HEK293 (cell line): ENCODE measurements at regions not wholly inside any gene's neighbourhood (a gene's known extent, or its start where the extent isn't known, plus 50 kb on each side); places are given as distances from the start of the nearest gene placed in this dataset.

Experiments used
- CTCF ChIA-PET: fragments of 350-600 bp; formaldehyde crosslinking; extraction: SDS; loops from one replicate; lab custom pipeline; 2021; ENCODE audit warnings: antibody characterized with exemption; lab: Yijun Ruan, JAX
- POLR2A ChIA-PET: fragments of 300-600 bp; formaldehyde crosslinking; extraction: SDS; loops from one replicate; lab custom pipeline; 2020; ENCODE audit warnings: antibody characterized with exemption, inconsistent platforms; lab: Yijun Ruan, JAX
- H3K27ac ChIP-seq: fragments of 200-500 bp; sonication (Bioruptor generic); 2 replicates; pipeline ENCODE4 v1.5.1; 2014; ENCODE audit warnings: low read depth, low read length, control low read depth, inconsistent platforms; ENCODE audit errors: extremely low read depth
- H3K36me3 ChIP-seq, 2 experiments: fragments of 200-500 bp in 1 of 2; sonication (Bioruptor generic) in 1 of 2; 1 replicate in 1 of 2; 2 replicates in 1 of 2; pipeline ENCODE4 v1.5.1; 2014 to 2017; ENCODE audit warnings: inconsistent platforms in 2 of 2, low read length in 2 of 2; ENCODE audit not compliant: control insufficient read depth in 2 of 2, insufficient read depth in 1 of 2
- H3K4me1 ChIP-seq: fragments of 200-500 bp; sonication (Bioruptor generic); 2 replicates; pipeline ENCODE4 v1.5.1; 2014; ENCODE audit warnings: mild to moderate bottlenecking, low read length, inconsistent platforms; ENCODE audit not compliant: control insufficient read depth, insufficient read depth
- H3K4me3 ChIP-seq: 2 replicates; pipeline ENCODE4 v1.5.1; 2011; ENCODE audit warnings: low read depth, mild to moderate bottlenecking, control low read depth, low read length, moderate library complexity
- H3K9me3 ChIP-seq: fragments of 200-500 bp; sonication (Bioruptor generic); 2 replicates; pipeline ENCODE4 v1.5.1; 2014; ENCODE audit warnings: low read depth, low read length, inconsistent platforms; ENCODE audit not compliant: control insufficient read depth, insufficient read depth
- ELK4 ChIP-seq: IDR thresholded peaks from 2 replicates; pipeline ENCODE4 v1.6.1; 2011; ENCODE audit warnings: mild to moderate bottlenecking, low read depth, low read length, borderline replicate concordance
- INSM2 ChIP-seq: fragments of 450-650 bp; formaldehyde crosslinking; IDR thresholded peaks from 2 replicates; pipeline ENCODE4 v1.5.1; 2016; ENCODE audit warnings: missing biosample characterization, missing genetic modification characterization
- KLF1 ChIP-seq: fragments of 450-650 bp; formaldehyde crosslinking; IDR thresholded peaks from 2 replicates; pipeline ENCODE4 v1.5.1; 2016; ENCODE audit warnings: missing biosample characterization, missing genetic modification characterization
- KLF7 ChIP-seq: fragments of 450-650 bp; formaldehyde crosslinking; IDR thresholded peaks from 2 replicates; pipeline ENCODE4 v1.5.1; 2016; ENCODE audit warnings: missing biosample characterization, missing genetic modification characterization, borderline replicate concordance
- PRDM1 ChIP-seq: fragments of 450-650 bp; formaldehyde crosslinking; IDR thresholded peaks from 2 replicates; pipeline ENCODE4; 2016; ENCODE audit warnings: missing biosample characterization, missing genetic modification characterization
- PRDM10 ChIP-seq: fragments of 450-650 bp; formaldehyde crosslinking; IDR thresholded peaks from 2 replicates; pipeline ENCODE4 v1.5.1; 2016; ENCODE audit warnings: missing biosample characterization, missing genetic modification characterization
- SCRT2 ChIP-seq: fragments of 450-650 bp; formaldehyde crosslinking; IDR thresholded peaks from 2 replicates; pipeline ENCODE4 v1.5.1; 2016; ENCODE audit warnings: missing biosample characterization, missing genetic modification characterization
- ZBTB8A ChIP-seq: fragments of 450-650 bp; formaldehyde crosslinking; IDR thresholded peaks from 2 replicates; pipeline ENCODE4 v1.5.1; 2016; ENCODE audit warnings: missing biosample characterization, missing genetic modification characterization
- ZIC2 ChIP-seq: fragments of 450-650 bp; formaldehyde crosslinking; IDR thresholded peaks from 2 replicates; pipeline ENCODE4 v1.5.1; 2016; ENCODE audit warnings: missing biosample characterization, missing genetic modification characterization
- ZNF112 ChIP-seq: fragments of 450-650 bp; formaldehyde crosslinking; IDR thresholded peaks from 2 replicates; pipeline ENCODE4 v1.5.0; 2017; ENCODE audit warnings: missing biosample characterization, missing genetic modification characterization
- ZNF121 ChIP-seq: fragments of 450-650 bp; formaldehyde crosslinking; IDR thresholded peaks from 2 replicates; pipeline ENCODE4 v1.5.1; 2016; ENCODE audit warnings: missing biosample characterization, missing genetic modification characterization
- ZNF174 ChIP-seq: fragments of 450-650 bp; formaldehyde crosslinking; IDR thresholded peaks from 2 replicates; pipeline ENCODE4 v1.5.0; 2017; ENCODE audit warnings: missing biosample characterization, mild to moderate bottlenecking, missing genetic modification characterization
- ZNF391 ChIP-seq: fragments of 450-650 bp; formaldehyde crosslinking; IDR thresholded peaks from 2 replicates; pipeline ENCODE4 v1.5.1; 2016; ENCODE audit warnings: low read depth, missing biosample characterization, missing genetic modification characterization, borderline replicate concordance
- ZNF416 ChIP-seq: fragments of 450-650 bp; formaldehyde crosslinking; IDR thresholded peaks from 2 replicates; pipeline ENCODE4 v1.5.1; 2016; ENCODE audit warnings: missing biosample characterization, missing genetic modification characterization
- ZNF426 ChIP-seq: fragments of 450-650 bp; formaldehyde crosslinking; IDR thresholded peaks from 2 replicates; pipeline ENCODE4 v1.5.1; 2017; ENCODE audit warnings: missing biosample characterization, missing genetic modification characterization, mild to moderate bottlenecking, inconsistent platforms, moderate library complexity
- ZNF530 ChIP-seq: fragments of 450-650 bp; formaldehyde crosslinking; IDR thresholded peaks from 2 replicates; pipeline ENCODE4 v1.5.1; 2016; ENCODE audit warnings: low read depth, missing biosample characterization, missing genetic modification characterization
- ZNF623 ChIP-seq: fragments of 450-650 bp; formaldehyde crosslinking; IDR thresholded peaks from 2 replicates; pipeline ENCODE4 v1.5.1; 2016; ENCODE audit warnings: missing biosample characterization, missing genetic modification characterization
- ZNF626 ChIP-seq: fragments of 450-650 bp; sonication (Bioruptor Pico); formaldehyde crosslinking; IDR thresholded peaks from 2 replicates; pipeline ENCODE4 v1.5.1; 2018; ENCODE audit warnings: missing biosample characterization, missing genetic modification characterization, inconsistent platforms
- TF ChIP-seq, protein P1 (sequence below): fragments of 450-650 bp; formaldehyde crosslinking; IDR thresholded peaks from 2 replicates; pipeline ENCODE4 v1.5.1; 2016; ENCODE audit warnings: missing biosample characterization, missing genetic modification characterization
- TF ChIP-seq, protein P2 (sequence below): fragments of 450-650 bp; formaldehyde crosslinking; IDR thresholded peaks from 2 replicates; pipeline ENCODE4; 2016; ENCODE audit warnings: missing biosample characterization, missing genetic modification characterization
- TF ChIP-seq, protein P3 (sequence below): fragments of 450-650 bp; formaldehyde crosslinking; IDR thresholded peaks from 2 replicates; pipeline ENCODE4 v1.5.1; 2016; ENCODE audit warnings: missing biosample characterization, missing genetic modification characterization
- TF ChIP-seq, protein P4 (sequence below): fragments of 450-650 bp; formaldehyde crosslinking; IDR thresholded peaks from 2 replicates; pipeline ENCODE4 v1.5.0; 2017; ENCODE audit warnings: missing biosample characterization, missing genetic modification characterization, borderline replicate concordance

GRCh38 chr7:13651167-13651566 is 338.3 kb downstream of the ETV1 start:
- CTCF ChIA-PET, result no interaction called here
- no peak for TF ChIP-seq ZNF426 (tag by site-specific recombination)
- no peak for TF ChIP-seq ZNF174 (tag by site-specific recombination)
- no peak for TF ChIP-seq PRDM1 (tag by site-specific recombination)
- TF ChIP-seq ZNF391 (tag by site-specific recombination), result no peak
- TF ChIP-seq ZNF112 (tag by site-specific recombination), result no peak
- TF ChIP-seq SCRT2 (tag by site-specific recombination), result no peak
- TF ChIP-seq, protein P1, sequence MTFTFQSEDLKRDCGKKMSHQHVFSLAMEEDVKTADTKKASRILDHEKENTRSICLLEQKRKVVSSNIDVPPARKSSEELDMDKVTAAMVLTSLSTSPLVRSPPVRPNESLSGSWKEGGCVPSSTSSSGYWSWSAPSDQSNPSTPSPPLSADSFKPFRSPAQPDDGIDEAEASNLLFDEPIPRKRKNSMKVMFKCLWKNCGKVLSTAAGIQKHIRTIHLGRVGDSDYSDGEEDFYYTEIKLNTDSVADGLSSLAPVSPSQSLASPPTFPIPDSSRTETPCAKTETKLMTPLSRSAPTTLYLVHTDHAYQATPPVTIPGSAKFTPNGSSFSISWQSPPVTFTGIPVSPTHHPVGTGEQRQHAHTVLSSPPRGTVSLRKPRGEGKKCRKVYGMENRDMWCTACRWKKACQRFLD (tag by site-specific recombination), result no peak
- no peak for TF ChIP-seq ZIC2 (tag by site-specific recombination)
- TF ChIP-seq, protein P2, sequence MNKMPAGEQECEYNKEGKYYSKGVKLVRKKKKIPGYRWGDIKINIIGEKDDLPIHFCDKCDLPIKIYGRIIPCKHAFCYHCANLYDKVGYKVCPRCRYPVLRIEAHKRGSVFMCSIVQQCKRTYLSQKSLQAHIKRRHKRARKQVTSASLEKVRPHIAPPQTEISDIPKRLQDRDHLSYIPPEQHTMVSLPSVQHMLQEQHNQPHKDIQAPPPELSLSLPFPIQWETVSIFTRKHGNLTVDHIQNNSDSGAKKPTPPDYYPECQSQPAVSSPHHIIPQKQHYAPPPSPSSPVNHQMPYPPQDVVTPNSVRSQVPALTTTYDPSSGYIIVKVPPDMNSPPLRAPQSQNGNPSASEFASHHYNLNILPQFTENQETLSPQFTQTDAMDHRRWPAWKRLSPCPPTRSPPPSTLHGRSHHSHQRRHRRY (tag by site-specific recombination), result no peak
- TF ChIP-seq, protein P3, sequence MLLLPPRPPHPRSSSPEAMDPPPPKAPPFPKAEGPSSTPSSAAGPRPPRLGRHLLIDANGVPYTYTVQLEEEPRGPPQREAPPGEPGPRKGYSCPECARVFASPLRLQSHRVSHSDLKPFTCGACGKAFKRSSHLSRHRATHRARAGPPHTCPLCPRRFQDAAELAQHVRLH (tag by site-specific recombination), result no peak
- TF ChIP-seq ZNF121 (tag by site-specific recombination), result no peak
- no peak for TF ChIP-seq ELK4
- POLR2A ChIA-PET, result no interaction called here
- Histone ChIP-seq H3K27ac (no peak overlapping the region), H3K4me1 (no peaks in the 10 kb centered on the region), H3K4me3 (no peak overlapping the region), H3K36me3 (no peaks in the 10 kb centered on the region), H3K9me3 (no peaks in the 10 kb centered on the region)

DNA sequence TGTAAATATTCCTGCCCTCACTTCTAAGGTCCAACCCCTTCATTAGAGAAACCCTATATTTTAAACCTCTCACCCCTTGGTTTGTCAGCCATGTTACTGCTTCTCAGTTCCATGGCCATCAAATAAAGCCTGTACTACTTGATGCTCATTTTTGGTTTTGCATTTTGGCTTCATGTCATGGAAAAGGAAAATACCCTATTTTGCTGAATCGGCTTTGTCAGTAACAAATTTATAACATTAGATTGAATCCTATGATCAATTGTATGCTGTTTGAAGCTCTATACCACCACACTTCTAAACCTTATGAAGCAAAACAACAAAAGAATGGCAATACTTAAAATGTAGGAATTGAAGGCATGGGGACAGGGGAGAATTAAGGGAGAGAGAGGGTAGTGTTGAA is 333.1 kb downstream of the ETV1 start:
- H3K27ac ChIP-seq, result no peak overlapping the region
- POLR2A ChIA-PET, result no interaction called here
- H3K4me1 ChIP-seq, result no peaks in the 10 kb centered on the region
- CTCF ChIA-PET, result interaction anchor here (0.5 to 0.7 kb wide), 2 partner anchors 51 to 193 kb away, joined by 3 to 6 read pairs; no protein-coding TSS in a partner anchor
- H3K36me3 ChIP-seq, result no peaks in the 10 kb centered on the region
- H3K9me3 ChIP-seq, result no peaks in the 10 kb centered on the region; the same call in 1 of the 2 replicates
- H3K4me3 ChIP-seq, result no peak overlapping the region
- TF ChIP-seq KLF7 (tag by site-specific recombination) (no peak), ZBTB8A (no peak), ZNF416 (tag by site-specific recombination) (no peak), INSM2 (tag by site-specific recombination) (no peak), PRDM10 (tag by site-specific recombination) (no peak), KLF1 (no peak), ZNF623 (no peak), ZNF626 (tag by site-specific recombination) (no peak), ELK4 (no peak), ZNF530 (tag by site-specific recombination) (no peak)
- TF ChIP-seq, protein P4, sequence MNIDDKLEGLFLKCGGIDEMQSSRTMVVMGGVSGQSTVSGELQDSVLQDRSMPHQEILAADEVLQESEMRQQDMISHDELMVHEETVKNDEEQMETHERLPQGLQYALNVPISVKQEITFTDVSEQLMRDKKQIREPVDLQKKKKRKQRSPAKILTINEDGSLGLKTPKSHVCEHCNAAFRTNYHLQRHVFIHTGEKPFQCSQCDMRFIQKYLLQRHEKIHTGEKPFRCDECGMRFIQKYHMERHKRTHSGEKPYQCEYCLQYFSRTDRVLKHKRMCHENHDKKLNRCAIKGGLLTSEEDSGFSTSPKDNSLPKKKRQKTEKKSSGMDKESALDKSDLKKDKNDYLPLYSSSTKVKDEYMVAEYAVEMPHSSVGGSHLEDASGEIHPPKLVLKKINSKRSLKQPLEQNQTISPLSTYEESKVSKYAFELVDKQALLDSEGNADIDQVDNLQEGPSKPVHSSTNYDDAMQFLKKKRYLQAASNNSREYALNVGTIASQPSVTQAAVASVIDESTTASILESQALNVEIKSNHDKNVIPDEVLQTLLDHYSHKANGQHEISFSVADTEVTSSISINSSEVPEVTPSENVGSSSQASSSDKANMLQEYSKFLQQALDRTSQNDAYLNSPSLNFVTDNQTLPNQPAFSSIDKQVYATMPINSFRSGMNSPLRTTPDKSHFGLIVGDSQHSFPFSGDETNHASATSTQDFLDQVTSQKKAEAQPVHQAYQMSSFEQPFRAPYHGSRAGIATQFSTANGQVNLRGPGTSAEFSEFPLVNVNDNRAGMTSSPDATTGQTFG (tag by site-specific recombination), result no peak
